ENCODE measurements at regions not wholly inside any gene's neighbourhood (a gene's known extent, or its start where the extent isn't known, plus 50 kb on each side); places are given as distances from the start of the nearest gene placed in this dataset.

- no peak for TF ChIP-seq CTCF (IDR thresholded peaks at IDR 0.05)
- no peak for TF ChIP-seq POLR2AphosphoS5 (IDR thresholded peaks at IDR 0.05)
- no peak for TF ChIP-seq EP300 (IDR thresholded peaks at IDR 0.05)
- no peak for TF ChIP-seq POLR2A (IDR thresholded peaks at IDR 0.05)
Measured at GRCh38 chr5:125750147-125750860, 672.9 kb upstream of the GRAMD2B start.

Measured in sigmoid colon (tissue), 4 donors.